HepG2 (cell line): ENCODE measurements at regions not wholly inside any gene's neighbourhood (a gene's known extent, or its start where the extent isn't known, plus 50 kb on each side); places are given as distances from the start of the nearest gene placed in this dataset.

Experiments
- ATAC-seq: fragments of 200-7000 bp; cut with Tn5 transposase; 3 replicates; pipeline ENCODE4 v1.9.1; 2020; ENCODE audit warnings: mild to moderate bottlenecking, moderate library complexity
- BruUV-seq: library from RNA; stranded (reverse); fragments of 400-500 nt; replicated peaks from 2 replicates; lab custom pipeline; 2021; lab: Mats Ljungman, UMichigan
- CTCF ChIA-PET: fragments of 300-600 bp; formaldehyde crosslinking; extraction: SDS; loops from one replicate; lab custom pipeline; 2021; ENCODE audit warnings: low total read pairs, inconsistent platforms, low intra/inter-chr PET ratio; lab: Yijun Ruan, JAX
- POLR2A ChIA-PET: fragments of 350-600 bp; sonication (Branson Sonifier 250); formaldehyde crosslinking; loops from one replicate; lab custom pipeline; 2020; ENCODE audit warnings: antibody characterized with exemption, inconsistent platforms; lab: Yijun Ruan, JAX
- DNase-seq: peaks from one replicate; pipeline ENCODE4 v3.0.0-alpha.2; 2015; ENCODE audit warnings: low spot score
- FAIRE-seq: peaks from 3 replicates; lab custom pipeline; 2011; peaks lifted over from hg19 to GRCh38; lab: Jason Lieb, UNC
- H2AFZ ChIP-seq: one replicate; pipeline ENCODE4 v1.6.1; 2011; ENCODE audit warnings: low read length, inconsistent platforms
- H3K27ac ChIP-seq: fragments of 300-600 bp; 3 replicates; pipeline ENCODE4 v1.8.0; 2011; ENCODE audit warnings: mixed run types, mild to moderate bottlenecking, mixed read lengths, low read length, inconsistent platforms; ENCODE audit not compliant: insufficient read depth; ENCODE audit errors: extremely low read length
- H3K27me3 ChIP-seq, 2 experiments: fragments of 200-600 bp in 1 of 2; 2 replicates in 1 of 2; 3 replicates in 1 of 2; pipeline versions ENCODE4 v1.6.0 to v1.8.0; 2011; ENCODE audit warnings: low read length in 2 of 2, mild to moderate bottlenecking in 2 of 2, moderate library complexity in 2 of 2, inconsistent platforms in 1 of 2; ENCODE audit not compliant: insufficient read depth in 2 of 2, control insufficient read depth in 1 of 2
- H3K36me3 ChIP-seq, 2 experiments: fragments of 200-600 bp in 1 of 2; replicated peaks in 1 of 2; 2 replicates in 1 of 2; 3 replicates in 1 of 2; pipeline versions ENCODE4 v1.5.1 to v1.8.0; 2011; ENCODE audit warnings: low read length in 2 of 2, inconsistent platforms in 1 of 2; ENCODE audit not compliant: insufficient read depth in 2 of 2, control insufficient read depth in 1 of 2
- H3K4me1 ChIP-seq: 2 replicates; pipeline ENCODE4 v1.5.1; 2012; ENCODE audit warnings: low read length, inconsistent platforms; ENCODE audit not compliant: insufficient read depth
- H3K4me2 ChIP-seq: 2 replicates; pipeline ENCODE4 v1.6.0; 2011; ENCODE audit warnings: low read depth, low read length, inconsistent platforms
- H3K4me3 ChIP-seq, 3 experiments: fragments of 200-600 bp in 1 of 3; sonication (generic), shearing (Covaris generic) in 1 of 3; replicated peaks in 1 of 3; 2 replicates each; pipeline ENCODE4 v1.5.1; 2011 to 2016; ENCODE audit warnings: low read length in 3 of 3, inconsistent platforms in 2 of 3, low read depth in 2 of 3, mild to moderate bottlenecking in 2 of 3, control low read depth in 1 of 3, mixed read lengths in 1 of 3; ENCODE audit not compliant: insufficient read depth in 1 of 3
- H3K79me2 ChIP-seq: one replicate; pipeline ENCODE4 v1.6.1; 2011; ENCODE audit warnings: low read length, inconsistent platforms; ENCODE audit not compliant: insufficient read depth
- H3K9ac ChIP-seq: 2 replicates; pipeline ENCODE4 v1.6.0; 2011; ENCODE audit warnings: mild to moderate bottlenecking, low read depth, low read length, inconsistent platforms; ENCODE audit not compliant: insufficient read depth
- H3K9me3 ChIP-seq: 2 replicates; pipeline ENCODE4 v1.5.1; 2012; ENCODE audit warnings: mild to moderate bottlenecking, low read length
- H4K20me1 ChIP-seq: 2 replicates; pipeline ENCODE4 v1.6.0; 2011; ENCODE audit warnings: inconsistent platforms, mild to moderate bottlenecking, low read length, moderate library complexity; ENCODE audit not compliant: insufficient read depth
- AHR ChIP-seq: IDR thresholded peaks from 2 replicates; pipeline ENCODE4 v1.6.1; 2018; ENCODE audit warnings: missing genetic modification reagents, missing compliant biosample characterization
- AKNA ChIP-seq: sonication (generic); formaldehyde crosslinking; IDR thresholded peaks from 2 replicates; pipeline ENCODE4 v1.4.0; 2020; ENCODE audit warnings: missing genetic modification reagents, borderline replicate concordance
- SUZ12 ChIP-seq: fragments of 150-350 bp; IDR thresholded peaks from 2 replicates; pipeline ENCODE4 v1.6.1; 2014; ENCODE audit warnings: low read depth, low read length
- ZFP82 ChIP-seq: sonication (generic); formaldehyde crosslinking; IDR thresholded peaks from 2 replicates; pipeline ENCODE4 v1.5.1; 2020; ENCODE audit warnings: mild to moderate bottlenecking, missing genetic modification reagents, borderline replicate concordance
- ZNF407 ChIP-seq: sonication (generic); formaldehyde crosslinking; IDR thresholded peaks from one replicate; pipeline ENCODE4 v1.5.1; 2020; ENCODE audit warnings: mild to moderate bottlenecking, missing genetic modification reagents; ENCODE audit errors: not compliant biosample characterization
- ZNF496 ChIP-seq: sonication (generic); formaldehyde crosslinking; IDR thresholded peaks from 2 replicates; pipeline ENCODE4 v1.8.1; 2023; ENCODE audit warnings: mild to moderate bottlenecking, moderate library complexity, missing genetic modification reagents; ENCODE audit not compliant: insufficient replicate concordance
- ZNF589 ChIP-seq: sonication (generic); formaldehyde crosslinking; conservative IDR thresholded peaks from 2 replicates; pipeline ENCODE4 v1.8.0; 2022; ENCODE audit warnings: mild to moderate bottlenecking, moderate library complexity, missing genetic modification reagents
- WGBS: methylation state at CpG from one replicate; pipeline ENCODE4 v1.1.6; 2017; ENCODE audit warnings: low lambda C conversion rate; 5-methylcytosine and 5-hydroxymethylcytosine counted together
- in situ Hi-C: cut with HindIII; loops from 2 replicates; pipeline ENCODE4 v1.10.0; 2017; ENCODE audit warnings: low pct_unique_long_range_greater_than_20kb; ENCODE audit not compliant: extremely low pct_ligation_motif_present
- intact Hi-C: fragments of 100-400 bp; cut with micrococcal nuclease; formaldehyde crosslinking; loops from one replicate; pipeline ENCODE4 v1.10.0; 2022; ENCODE audit not compliant: unreplicated experiment

GRCh38 chr11:27241311-27242122, 121.5 kb downstream of the CCDC34 start (continued):
- TF ChIP-seq AKNA (CRISPR knock-in tag) (no peak), SUZ12 (no peak), ZNF589 (CRISPR knock-in tag) (no peak), ZNF496 (CRISPR knock-in tag) (no peak), AHR (no peak), ZFP82 (no peak)

- in situ Hi-C loops (no loop called here), intact Hi-C loops (no loop called here)
- ChIA-PET POLR2A (no interaction called here), CTCF (no interaction called here)
- Histone ChIP-seq H3K9me3 (no peaks in the 10 kb centered on the region), H3K27ac (no peak overlapping the region), H3K4me2 (no peak overlapping the region), H2AFZ (no peak overlapping the region), H3K9ac (no peak overlapping the region), H3K4me3 (no peak overlapping the region), H3K27me3 (peaks cover 0 to 9% of the 10 kb centered on the region in 2 experiments; a peak in 2 of 5 replicates), H3K79me2 (no peaks in the 10 kb centered on the region), H3K4me1 (peaks cover 9% of the 10 kb centered on the region), H3K36me3 (no peaks in the 10 kb centered on the region), H4K20me1 (no peaks in the 10 kb centered on the region)
- FAIRE-seq (no peak), DNase-seq (no peak), ATAC-seq (no peak)
- no peak for TF ChIP-seq ZNF407 (CRISPR knock-in tag)
- 12% methylated on average over 7 of the region's 7 CpGs for WGBS
- no TSS peak for BruUV-seq
These were observed 123.6 kb downstream of the CCDC34 start for GRCh38 chr11:27239305-27239942.
